DMS79 (cell line): ENCODE measurements at regions not wholly inside any gene's neighbourhood (a gene's known extent, or its start where the extent isn't known, plus 50 kb on each side); places are given as distances from the start of the nearest gene placed in this dataset.
"Not testable (repeated sequence)": the region's sequence is repeated elsewhere in the genome, so short reads cannot be mapped to it uniquely, and the experiment has no call there.

ENCODE experiments used
- DNase-seq: peaks from one replicate; lab custom pipeline; 2025; lab: John Stamatoyannopoulos, UW

DNA sequence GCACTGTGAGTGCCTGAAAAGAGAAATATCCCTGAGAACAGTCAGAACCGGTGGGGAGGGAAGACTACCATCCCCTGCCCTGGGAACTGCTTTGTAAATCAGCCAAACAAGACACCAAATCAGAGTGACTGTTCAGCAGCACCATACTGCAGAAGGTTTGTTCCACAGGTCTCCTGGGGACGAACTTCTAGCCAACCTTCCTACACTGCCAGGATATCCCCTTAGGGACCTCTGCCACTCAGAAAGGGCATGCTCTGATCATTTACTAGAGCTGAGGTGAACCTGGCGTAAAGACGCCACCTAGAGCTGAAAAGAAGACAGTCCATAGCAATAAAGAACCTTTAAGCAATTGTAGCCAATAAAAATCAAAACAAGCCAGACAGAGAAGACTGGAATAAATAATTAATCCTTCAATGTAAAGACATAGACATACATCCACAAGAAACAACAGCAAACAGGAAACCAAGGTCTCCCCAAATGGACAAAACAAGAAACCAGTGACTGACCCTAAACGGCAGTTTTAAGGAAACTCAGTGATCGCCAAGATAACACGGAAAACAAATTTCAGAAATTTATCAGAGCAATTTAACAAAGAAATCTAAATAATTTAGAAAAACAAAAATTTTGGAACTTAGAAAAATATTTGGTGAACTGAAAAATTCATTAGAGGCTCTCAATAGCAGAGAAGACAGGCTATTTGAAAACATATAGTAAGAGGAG, 228.1 kb upstream of the AMIGO2 start:
- DNase-seq = no peak

DNA sequence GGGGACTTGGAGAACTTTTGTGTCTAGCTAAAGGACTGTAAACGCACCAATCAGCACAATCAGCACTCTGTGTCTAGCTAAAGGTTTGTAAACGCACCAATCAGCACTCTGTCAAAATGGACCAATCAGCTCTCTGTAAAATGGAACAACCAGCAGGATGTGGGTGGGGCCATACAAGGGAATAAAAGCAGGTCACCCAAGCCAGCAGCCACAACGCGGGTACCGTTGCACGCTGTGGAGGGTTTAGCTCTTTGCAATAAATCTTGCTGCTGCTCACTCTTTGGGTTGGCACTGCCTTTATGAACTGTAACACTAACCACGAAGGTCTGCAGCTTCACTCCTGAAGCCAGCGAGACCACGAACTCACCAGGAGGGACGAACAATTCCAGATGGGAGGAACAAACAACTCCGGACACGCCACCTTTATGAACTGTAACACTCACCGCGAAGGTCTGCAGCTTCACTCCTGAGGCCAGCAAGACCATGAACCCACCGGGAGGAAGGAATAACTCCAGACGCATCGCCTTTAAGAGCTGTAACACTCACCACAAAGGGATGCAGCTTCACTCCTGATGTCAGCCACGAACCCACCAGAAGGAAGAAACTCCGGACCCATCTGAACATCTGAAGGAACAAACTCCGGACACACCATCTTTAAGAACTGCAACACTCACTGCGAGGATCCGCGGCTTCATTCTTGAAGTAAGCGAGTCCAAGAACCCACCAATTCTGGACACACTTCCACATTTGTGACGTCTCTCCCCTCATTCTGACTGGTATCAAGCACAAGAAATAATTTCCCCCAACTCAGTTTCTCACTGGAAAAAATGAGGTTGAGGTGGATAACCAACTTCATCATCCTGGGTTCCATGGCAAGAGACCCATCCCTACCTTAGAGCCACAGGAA, 227.3 kb upstream of the AMIGO2 start:
- not testable (repeated sequence) for DNase-seq

DNA sequence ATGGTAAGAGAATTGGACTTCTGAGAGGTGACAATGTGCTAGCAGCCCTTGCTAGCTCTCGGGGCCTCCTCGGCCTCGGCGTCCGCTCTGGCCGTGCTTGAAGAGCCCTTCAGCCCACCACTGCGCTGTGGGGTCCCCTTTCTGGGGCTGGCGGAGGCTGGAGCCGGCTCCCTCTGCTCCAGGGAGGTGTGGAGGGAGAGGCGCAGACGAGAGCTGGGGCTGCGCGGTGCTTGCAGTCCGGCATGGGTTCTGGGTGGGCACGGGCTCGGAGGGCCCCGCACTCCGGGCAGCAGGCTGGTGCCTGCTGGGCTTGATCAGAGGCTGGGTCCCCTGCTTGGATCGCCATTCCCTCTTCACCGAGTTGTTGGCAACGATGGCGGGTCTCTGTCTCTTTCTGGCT, 226.4 kb upstream of the AMIGO2 start:
- DNase-seq = no peak

DNA sequence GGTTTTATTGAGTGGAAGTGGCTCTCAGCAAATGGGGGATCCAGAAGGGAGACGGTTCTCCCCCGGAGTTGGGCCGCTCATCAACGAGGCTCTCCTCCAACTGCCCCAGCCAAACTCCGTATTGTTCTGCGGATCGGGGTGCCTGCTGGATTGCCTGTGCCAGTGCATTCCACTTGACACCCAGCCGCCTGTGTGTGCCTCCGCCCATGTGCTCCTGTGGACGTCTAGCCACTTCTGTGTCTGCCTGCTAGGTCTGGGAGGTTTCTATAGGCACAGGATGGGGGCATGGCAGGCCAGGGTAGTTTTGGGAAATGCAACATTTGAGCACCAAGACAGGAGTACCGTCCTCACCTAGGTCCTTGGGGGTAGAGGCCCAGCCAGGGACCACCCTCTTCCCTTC, 225.7 kb upstream of the AMIGO2 start:
- DNase-seq = no peak

DNA sequence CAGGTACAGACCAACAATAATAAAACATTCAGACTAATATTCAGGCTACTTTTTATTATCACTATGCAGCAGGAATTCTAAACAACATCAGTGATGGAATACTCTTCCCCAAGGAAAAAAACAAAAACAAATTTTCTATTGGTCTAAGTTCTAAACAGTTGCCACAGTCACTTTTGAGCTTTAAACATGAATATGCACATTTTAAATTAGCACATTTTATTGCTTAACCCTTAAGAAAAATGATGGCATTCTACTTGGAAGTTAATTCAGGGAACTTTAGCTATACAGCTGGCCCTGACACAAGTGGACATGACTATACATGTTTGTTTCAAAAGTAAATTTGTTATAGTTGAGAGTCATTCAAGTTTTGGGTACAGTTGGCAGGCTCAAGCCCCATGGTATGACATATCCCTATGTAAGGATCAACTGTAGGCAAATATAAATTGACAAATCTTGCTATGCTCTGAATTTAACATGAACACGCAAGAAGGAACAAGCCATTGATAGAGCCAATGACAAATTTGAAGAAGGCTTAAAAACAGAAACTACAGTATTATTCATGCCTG, 224.3 kb upstream of the AMIGO2 start:
- no peak for DNase-seq

DNA sequence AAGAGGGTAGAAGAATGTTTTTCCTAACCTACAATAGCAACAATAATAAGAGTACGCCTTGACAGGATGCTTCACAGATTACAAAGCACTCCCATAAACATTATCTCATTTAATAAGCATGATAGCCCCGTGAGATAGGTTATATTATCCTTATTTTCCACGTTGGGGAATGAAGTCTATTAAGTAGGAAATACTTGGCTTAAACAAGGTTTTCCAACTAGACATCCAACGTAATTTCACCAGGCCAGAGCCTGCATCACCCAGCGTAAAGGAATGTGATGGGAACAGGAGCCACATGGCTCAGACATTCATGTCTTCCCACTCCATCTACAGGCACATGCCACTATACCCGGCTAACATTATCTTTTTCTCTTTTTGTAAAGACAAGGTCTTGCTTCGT, 223.4 kb upstream of the AMIGO2 start:
- no peak for DNase-seq

DNA sequence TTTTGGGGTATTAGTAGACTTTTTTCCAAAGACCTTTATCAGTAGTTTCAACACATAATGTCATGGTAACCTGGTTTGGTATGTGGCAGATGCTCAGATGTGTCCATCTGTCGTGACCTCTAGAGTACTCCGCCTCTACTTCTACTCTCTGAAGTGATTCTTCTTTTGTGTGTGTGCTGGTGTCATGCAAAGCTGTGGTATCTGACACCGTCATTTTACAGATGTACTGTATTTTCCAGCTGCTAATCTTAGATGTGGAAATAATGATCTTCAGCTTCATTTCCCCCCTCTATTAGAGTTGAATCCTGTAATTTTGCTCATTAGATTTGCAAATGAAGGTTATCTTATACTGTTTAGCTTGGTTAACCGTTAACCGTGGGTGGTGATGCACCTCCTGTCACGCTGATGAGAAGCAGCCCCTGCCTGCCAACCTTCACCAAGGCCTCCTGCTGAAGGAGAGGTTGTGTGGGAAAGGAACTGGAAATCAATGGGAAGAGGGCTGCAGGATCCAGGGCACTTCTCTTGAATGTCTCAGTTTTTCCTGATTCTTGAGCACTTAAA, 222.4 kb upstream of the AMIGO2 start:
- no peak for DNase-seq

DNA sequence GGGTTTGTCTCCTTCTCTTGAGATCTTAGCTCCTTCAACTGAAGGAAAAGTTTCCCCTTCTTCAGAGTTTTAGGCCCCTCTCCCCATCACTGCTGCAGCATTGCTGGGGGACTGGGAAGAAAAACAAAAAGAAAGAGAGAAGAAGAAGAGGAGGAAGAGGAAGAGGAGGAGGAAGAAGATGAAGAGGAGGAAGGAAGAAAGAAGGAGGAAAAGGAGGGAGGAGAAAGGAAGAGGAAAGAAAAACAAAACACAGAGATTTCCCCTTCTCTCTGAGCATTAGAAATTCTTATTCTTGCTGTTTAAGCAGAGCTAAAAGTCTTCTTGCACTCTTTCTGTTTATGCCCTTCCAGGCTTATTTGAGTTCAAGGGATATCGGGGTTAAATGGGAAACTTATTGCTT, 219.8 kb upstream of the AMIGO2 start:
- no peak for DNase-seq

DNA sequence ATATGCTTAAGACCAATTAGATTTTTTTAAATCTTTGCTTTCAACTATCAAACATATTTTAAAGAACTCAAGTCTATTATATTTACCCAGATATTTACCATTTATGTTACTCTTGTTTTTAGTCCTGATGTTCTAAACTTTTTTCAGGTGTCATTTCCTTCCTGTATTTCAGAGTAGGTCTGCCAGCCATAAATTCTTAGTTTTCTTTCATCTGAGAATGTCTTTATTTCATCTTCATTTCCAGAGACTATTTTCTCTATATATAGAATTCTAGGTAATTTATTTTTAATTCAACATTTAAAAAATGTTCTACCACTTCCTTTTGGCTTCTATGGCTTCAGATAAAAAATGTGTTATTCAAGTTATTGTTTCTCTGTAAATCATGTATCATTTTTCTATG, 218.2 kb upstream of the AMIGO2 start:
- no peak for DNase-seq

DNA sequence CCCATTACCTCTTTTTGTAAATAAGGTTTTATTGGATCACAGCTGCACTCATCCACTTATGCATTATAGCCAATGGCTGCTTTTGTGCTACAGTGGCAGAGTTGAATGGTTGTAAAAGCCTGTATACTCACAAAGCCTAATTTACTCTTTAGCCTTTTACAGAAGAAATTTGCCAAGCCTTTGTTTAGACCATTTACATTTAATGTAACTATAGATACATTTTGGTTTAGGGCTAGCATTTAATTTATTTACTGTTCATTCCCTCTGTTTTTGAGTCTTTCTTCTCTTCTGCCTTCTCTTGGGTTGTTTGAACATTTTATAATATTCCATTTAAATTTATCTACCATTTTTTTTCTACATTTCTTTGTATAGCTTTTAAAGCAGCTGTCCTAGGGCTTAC, 217.1 kb upstream of the AMIGO2 start:
- DNase-seq = no peak

DNA sequence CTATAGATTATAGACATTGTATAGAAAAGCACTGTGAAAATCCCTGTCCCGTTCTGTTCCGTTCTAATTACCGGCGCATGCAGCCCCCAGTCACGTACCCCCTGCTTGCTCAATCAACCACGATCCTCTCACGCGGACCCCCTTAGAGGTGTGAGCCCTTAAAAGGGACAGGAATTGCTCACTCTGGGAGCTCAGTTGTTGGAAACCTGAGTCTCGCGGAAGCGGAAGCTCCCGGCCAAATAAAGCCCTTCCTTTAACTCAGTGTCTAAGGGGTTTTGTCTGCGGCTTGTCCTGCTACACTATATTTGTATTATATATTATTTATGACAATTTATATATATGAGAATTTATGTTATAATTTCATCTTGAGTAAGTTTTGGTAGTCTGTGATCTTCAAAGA, 213.6 kb upstream of the AMIGO2 start:
- no peak for DNase-seq

DNA sequence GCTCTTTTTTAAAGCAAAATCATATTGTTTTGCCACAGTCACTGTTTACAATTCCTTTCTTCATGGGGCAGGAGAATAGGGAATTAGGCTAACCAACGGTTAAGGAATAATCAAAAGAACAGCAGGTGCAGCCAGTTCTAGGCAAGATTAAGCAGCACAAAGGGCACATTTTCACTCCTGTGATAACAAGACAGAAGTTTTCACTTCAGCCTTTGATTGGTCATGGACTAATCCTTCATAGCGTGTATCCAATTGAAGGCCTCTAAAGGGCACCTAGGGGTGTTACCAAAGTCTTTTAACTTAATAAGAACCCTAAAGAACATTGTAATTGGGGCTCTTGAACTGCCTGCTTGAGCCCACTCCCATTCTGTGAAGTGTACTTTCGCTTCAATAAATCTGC, 206.9 kb upstream of the AMIGO2 start:
- DNase-seq = no peak
